A549 (cell line): ENCODE measurements at regions not wholly inside any gene's neighbourhood (a gene's known extent, or its start where the extent isn't known, plus 50 kb on each side); places are given as distances from the start of the nearest gene placed in this dataset.

Source experiments
- CBX2 ChIP-seq: fragments of 200-600 bp; sonication (generic); IDR thresholded peaks from 2 replicates; pipeline ENCODE4 v1.6.1; 2016; ENCODE audit warnings: low read depth, mild to moderate bottlenecking, borderline replicate concordance
- CBX8 ChIP-seq: fragments of 200-600 bp; sonication (generic); IDR thresholded peaks from 2 replicates; pipeline ENCODE4 v1.6.1; 2016
- CTCF ChIP-seq: fragments of >200 bp; sonication (Bioruptor Twin); formaldehyde crosslinking; IDR thresholded peaks from 3 replicates; pipeline ENCODE4 v1.5.1; 2016
- RFX5 ChIP-seq: fragments of 450-650 bp; IDR thresholded peaks from 2 replicates; pipeline ENCODE4 v1.7.1; 2014; ENCODE audit warnings: antibody characterized with exemption, mild to moderate bottlenecking, moderate library complexity
- ZC3H11A ChIP-seq: fragments of 450-650 bp; IDR thresholded peaks from 2 replicates; pipeline ENCODE4 v1.6.1; 2014; ENCODE audit warnings: antibody characterized with exemption, mild to moderate bottlenecking

GRCh38 chr4:127559981-127560380, 72.8 kb upstream of the INTU start:
- TF ChIP-seq CBX8 (no peak), ZC3H11A (no peak), CTCF (no peak), CBX2 (no peak), RFX5 (no peak)
